CD1c-positive myeloid dendritic cell (primary cell): ENCODE measurements at regions not wholly inside any gene's neighbourhood (a gene's known extent, or its start where the extent isn't known, plus 50 kb on each side); places are given as distances from the start of the nearest gene placed in this dataset.

Source experiments
- DNase-seq: peaks from one replicate; pipeline ENCODE4 v3.0.0-alpha.2; 2016; ENCODE audit errors: extremely low spot score

- DNase-seq: no peak
Observed at GRCh38 chr2:60052601-60053000, 500.9 kb downstream of the BCL11A start.

GRCh38 chr2:60051991-60052390, 501.5 kb downstream of the BCL11A start:
- no peak for DNase-seq

GRCh38 chr2:60047944-60048525, 505.4 kb downstream of the BCL11A start:
- no peak for DNase-seq

DNA sequence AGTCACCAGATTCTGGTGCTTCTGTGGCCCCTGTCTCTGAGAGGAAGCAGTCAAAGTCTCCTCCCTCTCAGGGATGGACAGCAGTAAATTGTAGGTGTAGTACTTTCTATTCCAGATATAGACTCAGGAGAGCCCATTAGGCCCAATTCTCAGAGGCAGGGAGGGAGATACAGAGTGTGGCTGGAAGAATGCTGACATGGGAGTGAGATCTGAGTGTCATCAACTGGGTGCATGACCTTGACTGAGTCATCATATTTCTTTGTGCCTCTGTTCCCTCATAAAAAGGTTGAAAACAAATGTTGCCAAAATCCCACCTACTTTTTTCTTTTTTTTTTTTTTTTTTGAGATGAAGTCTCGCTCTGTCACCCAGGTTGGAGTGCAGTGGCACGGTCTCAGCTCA, 506.1 kb downstream of the BCL11A start:
- DNase-seq: no peak

GRCh38 chr2:60046529-60046928, 506.9 kb downstream of the BCL11A start:
- no peak for DNase-seq

- no peak for DNase-seq
Observed at GRCh38 chr2:60045456-60045855, 508.0 kb downstream of the BCL11A start.

- no peak for DNase-seq
Observed at GRCh38 chr2:60044484-60044883, 509.0 kb downstream of the BCL11A start.

DNA sequence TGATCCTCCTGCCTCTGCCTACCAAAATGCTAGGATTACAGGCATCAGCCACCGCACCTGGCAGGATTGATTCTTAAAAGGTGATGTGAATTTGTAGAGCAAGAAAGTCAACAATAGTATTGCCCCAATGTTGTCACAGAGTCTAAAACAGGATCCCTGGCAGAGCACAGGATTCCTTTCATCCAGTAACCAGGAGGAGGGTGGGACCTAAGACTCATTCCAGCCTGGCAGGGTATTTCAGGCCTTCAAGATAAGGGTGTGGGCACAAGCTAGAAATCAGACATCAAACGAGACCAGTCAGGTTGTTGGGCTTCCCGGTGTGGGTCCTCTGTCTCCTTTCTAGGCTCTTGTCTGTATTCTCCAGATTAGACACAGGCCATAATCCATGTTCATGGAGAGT, 511.4 kb downstream of the BCL11A start:
- DNase-seq: no peak

DNA sequence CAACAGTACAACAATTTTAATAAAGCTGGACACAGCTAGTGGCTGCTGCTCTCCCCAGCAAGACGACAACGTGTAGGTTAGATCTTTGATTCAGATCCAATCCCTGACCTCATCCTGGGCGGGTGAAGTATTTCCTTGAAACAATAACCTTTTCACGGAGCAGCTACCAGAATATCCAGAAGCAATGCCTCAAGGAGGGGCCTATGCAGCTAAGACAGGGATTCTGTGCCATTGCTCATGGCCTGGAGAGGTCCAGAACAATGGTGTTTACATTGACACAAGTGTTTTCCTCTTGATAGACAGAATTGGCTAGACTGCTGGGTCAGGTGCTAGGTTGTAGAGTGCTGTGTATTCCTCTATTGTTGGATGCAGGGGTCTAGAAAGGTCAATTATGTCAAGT, 520.1 kb downstream of the BCL11A start:
- DNase-seq: no peak

DNA sequence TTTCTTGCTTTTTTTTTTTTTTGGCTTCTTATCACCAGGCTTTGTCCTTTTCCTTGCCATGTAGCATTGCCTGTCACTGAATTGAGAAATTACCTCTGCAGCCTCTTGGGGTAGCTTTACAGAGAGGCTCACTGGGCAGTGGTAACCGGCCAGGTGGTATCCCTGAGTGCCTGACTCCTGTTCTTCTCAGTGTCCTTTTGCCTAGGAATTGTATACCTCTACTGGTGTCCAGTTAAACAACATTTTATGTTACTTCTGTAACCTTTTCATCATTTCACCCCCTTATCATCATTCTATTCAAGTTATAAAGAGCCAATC, 523.9 kb downstream of the BCL11A start:
- no peak for DNase-seq

- DNase-seq: no peak
Observed at GRCh38 chr2:60028849-60029565, 524.4 kb downstream of the BCL11A start.

- no peak for DNase-seq
Observed at GRCh38 chr2:60025496-60025895, 528.0 kb downstream of the BCL11A start.

DNA sequence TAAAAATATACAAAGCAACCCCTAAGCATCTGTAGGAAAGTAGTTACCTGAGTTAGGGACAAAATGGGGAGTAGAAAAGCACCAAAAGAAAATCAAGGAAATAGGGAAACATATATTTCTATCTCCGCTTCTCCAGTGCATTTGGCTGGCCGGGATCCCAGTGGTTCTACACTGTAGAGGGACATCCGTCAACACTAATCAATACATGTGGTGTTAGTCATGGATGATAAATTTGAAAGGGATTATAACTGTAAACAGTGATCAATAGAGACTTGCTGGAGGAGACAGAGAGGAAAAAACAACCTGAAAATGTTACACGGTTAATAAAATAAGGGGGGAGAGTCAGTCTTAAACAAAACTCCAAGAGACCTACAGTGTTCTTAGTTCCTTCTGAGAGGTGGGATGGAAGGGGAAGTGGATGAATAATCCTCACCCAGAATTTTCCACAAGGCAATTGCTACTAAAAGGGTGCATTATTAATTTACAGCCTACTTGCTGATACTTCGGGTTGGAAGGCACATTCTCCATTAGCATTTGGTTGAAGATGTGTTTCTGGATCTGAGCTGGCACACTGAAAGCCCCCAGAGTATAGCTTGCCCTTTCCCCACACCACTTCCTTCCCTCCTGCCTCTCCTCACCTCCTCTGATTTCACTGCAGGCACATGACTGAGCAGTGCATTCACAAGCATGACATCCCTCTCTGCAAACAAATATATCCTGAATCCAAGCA, 530.0 kb downstream of the BCL11A start:
- no peak for DNase-seq

DNA sequence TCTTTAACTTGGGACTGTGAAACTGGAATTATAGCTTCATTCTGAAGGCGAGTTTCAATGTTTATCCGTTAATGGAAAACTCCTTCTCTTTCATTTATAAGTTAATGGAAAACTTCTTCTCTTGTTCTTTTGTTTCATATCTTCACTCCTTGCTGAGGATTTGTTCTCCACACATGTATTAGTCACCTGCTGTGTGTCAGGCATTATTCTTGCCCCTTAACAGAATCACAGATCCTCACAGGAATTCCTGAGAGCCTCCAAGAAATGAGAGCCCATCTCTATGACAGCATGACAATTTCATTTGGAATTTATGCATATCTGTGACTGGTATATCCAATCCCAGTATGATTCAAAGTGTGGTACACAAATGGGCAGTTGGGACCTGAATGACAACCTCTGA, 545.8 kb downstream of the BCL11A start:
- no peak for DNase-seq

DNA sequence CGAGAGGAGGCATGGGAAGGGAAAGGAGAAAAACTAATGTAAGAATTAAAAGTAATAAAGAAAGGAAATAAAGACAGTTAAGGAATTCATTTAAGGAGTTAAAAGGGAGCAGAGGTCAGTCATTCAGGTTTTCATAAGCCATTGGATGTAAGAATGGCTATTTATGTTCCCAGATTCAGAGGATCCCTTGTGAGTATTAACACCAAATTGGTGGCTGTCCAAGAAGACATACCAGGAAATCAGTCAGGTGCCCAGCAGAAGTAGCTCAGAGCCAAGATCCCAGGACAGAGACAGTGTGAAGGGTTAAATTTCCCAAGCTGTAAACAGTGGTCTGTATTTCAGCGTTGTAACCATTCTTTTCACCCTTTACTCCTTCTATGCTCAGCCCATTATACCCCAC, 550.4 kb downstream of the BCL11A start:
- no peak for DNase-seq

- no peak for DNase-seq
Observed at GRCh38 chr2:60002183-60002867, 551.1 kb downstream of the BCL11A start.

DNA sequence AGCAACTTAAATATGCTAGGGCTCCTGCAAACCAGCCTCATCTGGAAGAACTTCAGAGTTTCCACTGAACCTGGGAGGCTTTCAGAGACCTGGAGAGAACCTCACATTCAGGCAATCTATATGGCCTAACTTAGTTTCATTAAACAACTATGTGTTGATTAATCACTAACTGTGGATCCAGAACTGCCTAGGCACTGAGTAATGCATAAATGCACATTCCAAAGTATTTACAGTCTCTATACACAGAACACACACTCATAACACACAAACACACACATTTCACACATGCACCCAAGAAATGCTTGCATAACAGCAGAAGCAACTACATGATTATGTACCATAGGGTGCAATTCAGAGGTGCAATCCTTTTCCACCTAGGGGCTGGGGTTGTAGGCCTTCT, 552.8 kb downstream of the BCL11A start:
- no peak for DNase-seq

DNA sequence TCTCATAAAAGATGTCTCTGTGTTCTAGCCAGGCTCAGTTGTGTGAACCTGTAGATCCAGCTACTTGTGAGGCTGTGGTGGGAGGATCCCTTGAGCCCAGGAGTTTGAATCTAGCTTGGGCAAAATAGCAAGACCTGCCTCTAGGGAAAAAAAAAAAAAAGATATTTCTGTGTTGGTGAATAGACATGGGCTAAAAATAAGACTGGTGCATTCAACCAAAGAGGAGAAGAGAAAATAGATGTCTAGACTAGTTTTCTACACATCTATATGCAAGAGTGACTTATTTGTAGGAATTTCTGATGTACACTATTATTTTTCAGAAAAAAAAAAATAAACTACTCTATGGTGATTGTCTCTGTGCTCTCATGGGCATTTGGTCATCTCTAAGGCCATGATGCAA, 555.1 kb downstream of the BCL11A start:
- no peak for DNase-seq

DNA sequence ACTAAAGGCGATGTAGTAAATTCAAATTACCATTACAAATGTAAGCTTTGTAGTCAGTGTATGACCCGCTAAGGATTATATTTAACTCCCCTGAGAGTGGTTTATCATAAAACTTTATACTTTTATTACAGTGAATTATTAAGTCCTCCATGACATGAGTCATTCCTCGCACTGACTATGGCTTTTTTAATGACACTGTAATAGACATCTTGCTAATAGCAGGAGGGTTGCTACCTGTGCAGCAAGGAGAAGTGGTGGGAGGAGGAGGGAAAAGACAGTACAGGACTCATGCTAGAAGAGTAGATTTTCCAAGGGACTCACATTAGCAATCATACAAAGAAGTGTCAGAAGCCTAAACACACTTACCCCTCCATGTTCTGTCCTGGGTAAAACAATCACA, 556.1 kb downstream of the BCL11A start:
- DNase-seq: no peak

DNA sequence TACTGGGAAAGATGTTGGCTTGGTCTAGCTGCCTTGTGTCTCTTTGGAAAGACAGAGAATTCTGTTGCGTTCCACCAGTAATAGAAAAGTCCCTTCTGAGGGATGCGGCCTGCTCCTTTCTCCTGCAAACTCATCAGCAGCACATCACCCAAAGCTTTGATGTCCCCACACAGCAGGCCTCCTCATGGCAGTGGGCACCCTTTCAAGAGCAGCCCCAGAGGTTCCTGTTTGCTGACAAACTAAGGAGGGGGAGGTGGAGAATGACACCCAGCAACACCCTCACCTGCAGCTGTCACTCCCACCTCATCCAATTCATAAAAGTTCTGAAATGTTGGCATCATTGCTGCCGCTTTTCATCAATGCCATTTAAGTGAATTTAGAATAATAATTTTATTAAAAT, 556.6 kb downstream of the BCL11A start:
- DNase-seq: no peak

DNA sequence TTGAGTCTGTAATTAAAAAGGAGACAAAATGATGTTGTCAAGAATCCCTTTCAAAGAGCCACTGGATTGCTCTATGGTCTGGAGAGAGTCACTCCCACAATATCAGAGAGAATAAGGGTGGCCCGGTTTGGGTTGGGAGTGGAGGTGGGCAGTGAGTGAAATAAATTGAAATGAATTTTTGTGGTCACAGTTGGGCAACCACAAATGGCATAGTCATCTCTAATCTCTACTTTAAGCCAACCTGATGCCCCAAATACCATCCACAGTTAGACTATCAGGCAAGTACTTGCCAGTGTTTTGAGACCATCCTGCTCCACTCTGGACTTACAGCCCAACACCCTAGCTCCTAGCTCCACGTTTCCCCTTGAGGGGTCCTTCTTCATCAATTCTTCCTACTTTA, 559.7 kb downstream of the BCL11A start:
- DNase-seq: no peak

DNA sequence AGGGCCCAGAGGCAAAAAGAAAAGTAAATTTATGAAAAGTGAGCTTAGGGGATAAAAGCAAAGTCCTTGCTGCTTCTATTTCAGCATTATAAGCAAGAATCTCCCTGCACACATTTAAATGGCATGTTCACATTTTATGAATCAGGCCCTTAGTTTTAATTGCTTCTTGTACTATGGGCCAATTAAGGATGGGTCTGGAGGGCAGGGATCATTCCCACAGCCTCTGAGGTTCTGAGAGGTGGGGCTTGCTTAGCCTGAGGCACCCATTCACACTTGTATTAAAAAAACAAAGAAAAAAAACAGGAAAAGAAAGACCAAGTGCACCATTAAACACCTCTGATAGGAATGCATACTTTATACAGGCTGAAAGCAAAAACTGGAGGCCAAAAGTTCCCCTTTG, 565.1 kb downstream of the BCL11A start:
- DNase-seq: no peak

DNA sequence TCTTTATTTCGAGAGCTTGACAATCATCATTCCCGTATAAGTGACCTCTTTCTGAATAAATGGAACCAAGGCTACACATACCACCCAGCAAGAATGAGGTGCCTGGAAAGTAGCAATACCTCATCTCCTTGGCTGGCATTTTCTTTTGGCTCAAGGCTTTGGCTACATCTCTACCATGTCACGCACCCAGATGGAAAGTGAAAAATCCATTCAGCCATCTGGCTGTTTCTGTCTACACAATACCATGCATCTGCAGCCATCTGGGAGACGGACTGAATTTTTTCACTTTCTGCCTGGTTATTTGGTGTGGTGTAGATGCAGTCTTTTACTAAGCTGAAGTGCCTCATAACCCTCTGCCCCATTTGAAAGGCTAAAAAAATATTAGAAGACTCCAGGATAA, 566.9 kb downstream of the BCL11A start:
- DNase-seq: no peak
